IMR-90 (cell line): ENCODE measurements at regions not wholly inside any gene's neighbourhood (a gene's known extent, or its start where the extent isn't known, plus 50 kb on each side); places are given as distances from the start of the nearest gene placed in this dataset.
A peak's percentile ranks its signal among the peaks of the same experiment; 100 is the strongest.

Source experiments
- BHLHE40 ChIP-seq: fragments of 150-350 bp; IDR thresholded peaks from 2 replicates; pipeline ENCODE4 v1.6.1; 2016; ENCODE audit warnings: mild to moderate bottlenecking, low read depth, low read length
- CEBPB ChIP-seq: IDR thresholded peaks from 2 replicates; pipeline ENCODE4 v1.6.1; 2012; ENCODE audit warnings: low read depth, low read length, improper control_type of control experiment
- CHD1 ChIP-seq: IDR thresholded peaks from 2 replicates; pipeline ENCODE4 v1.6.1; 2012; ENCODE audit warnings: low read depth, low read length, improper control_type of control experiment
- FOS ChIP-seq: fragments of 150-350 bp; IDR thresholded peaks from 2 replicates; pipeline ENCODE4 v1.6.1; 2016; ENCODE audit warnings: low read depth, low read length
- MAZ ChIP-seq: IDR thresholded peaks from 2 replicates; pipeline ENCODE4 v1.6.1; 2012; ENCODE audit warnings: low read depth, mild to moderate bottlenecking, low read length, improper control_type of control experiment, moderate library complexity, borderline replicate concordance
- MXI1 ChIP-seq: IDR thresholded peaks from 2 replicates; pipeline ENCODE4 v1.6.1; 2012; ENCODE audit warnings: low read depth, mild to moderate bottlenecking, low read length, moderate library complexity, borderline replicate concordance
- POLR2A ChIP-seq: IDR thresholded peaks from 2 replicates; pipeline ENCODE4 v1.6.1; 2012; ENCODE audit warnings: mild to moderate bottlenecking, low read depth, low read length
- RAD21 ChIP-seq: IDR thresholded peaks from 2 replicates; pipeline ENCODE4 v1.6.1; 2012; ENCODE audit warnings: low read length, improper control_type of control experiment
- RCOR1 ChIP-seq: IDR thresholded peaks from 2 replicates; pipeline ENCODE4 v1.6.1; 2012; ENCODE audit warnings: mild to moderate bottlenecking, low read length, improper control_type of control experiment; ENCODE audit not compliant: insufficient replicate concordance
- TF ChIP-seq, protein P1 (sequence below): conservative IDR thresholded peaks from 2 replicates; pipeline ENCODE4 v1.5.1; 2012; ENCODE audit warnings: mild to moderate bottlenecking, low read depth, low read length, improper control_type of control experiment
- TF ChIP-seq, protein P2 (sequence below): fragments of 150-350 bp; IDR thresholded peaks from 2 replicates; pipeline ENCODE4 v1.6.1; 2017; ENCODE audit warnings: mild to moderate bottlenecking, antibody characterized with exemption, low read length, low read depth

DNA sequence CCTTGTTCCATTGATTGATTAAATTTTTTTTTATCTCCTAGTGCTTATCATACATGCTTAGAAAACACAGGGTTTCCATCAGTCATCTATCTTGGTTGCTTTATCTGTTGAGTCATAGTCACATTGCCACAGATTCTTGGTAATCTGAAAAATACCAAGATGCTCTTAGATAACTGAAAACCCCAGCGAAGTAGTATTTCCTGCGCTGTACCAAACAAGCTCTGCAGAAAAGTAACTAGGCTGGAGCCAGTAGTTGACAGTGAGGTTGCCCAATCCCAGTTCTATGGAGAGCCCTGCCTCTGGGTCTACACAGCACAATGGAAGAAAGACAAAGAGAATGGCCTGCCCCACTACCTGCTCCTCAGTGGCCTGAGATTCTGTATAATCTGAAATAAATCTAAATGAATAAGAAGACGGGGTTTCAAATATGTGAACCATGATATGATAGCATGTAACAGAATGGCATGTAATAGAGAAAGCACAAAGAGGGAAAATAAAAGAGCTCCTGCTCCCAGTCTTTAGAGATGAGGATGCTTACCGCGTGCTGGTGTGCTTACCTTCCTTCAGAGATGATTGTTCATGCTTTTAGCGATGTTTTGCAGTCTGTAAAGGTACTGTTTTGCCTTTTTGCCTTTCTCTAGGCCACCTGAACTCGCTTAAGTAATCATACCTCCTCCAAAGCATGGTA, 55.3 kb upstream of the RAPGEF2 start:
- TF ChIP-seq RAD21 = no peak
- TF ChIP-seq, protein P1, sequence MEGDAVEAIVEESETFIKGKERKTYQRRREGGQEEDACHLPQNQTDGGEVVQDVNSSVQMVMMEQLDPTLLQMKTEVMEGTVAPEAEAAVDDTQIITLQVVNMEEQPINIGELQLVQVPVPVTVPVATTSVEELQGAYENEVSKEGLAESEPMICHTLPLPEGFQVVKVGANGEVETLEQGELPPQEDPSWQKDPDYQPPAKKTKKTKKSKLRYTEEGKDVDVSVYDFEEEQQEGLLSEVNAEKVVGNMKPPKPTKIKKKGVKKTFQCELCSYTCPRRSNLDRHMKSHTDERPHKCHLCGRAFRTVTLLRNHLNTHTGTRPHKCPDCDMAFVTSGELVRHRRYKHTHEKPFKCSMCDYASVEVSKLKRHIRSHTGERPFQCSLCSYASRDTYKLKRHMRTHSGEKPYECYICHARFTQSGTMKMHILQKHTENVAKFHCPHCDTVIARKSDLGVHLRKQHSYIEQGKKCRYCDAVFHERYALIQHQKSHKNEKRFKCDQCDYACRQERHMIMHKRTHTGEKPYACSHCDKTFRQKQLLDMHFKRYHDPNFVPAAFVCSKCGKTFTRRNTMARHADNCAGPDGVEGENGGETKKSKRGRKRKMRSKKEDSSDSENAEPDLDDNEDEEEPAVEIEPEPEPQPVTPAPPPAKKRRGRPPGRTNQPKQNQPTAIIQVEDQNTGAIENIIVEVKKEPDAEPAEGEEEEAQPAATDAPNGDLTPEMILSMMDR = no peak
- no peak for TF ChIP-seq POLR2A
- TF ChIP-seq, protein P2, sequence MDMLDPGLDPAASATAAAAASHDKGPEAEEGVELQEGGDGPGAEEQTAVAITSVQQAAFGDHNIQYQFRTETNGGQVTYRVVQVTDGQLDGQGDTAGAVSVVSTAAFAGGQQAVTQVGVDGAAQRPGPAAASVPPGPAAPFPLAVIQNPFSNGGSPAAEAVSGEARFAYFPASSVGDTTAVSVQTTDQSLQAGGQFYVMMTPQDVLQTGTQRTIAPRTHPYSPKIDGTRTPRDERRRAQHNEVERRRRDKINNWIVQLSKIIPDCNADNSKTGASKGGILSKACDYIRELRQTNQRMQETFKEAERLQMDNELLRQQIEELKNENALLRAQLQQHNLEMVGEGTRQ = no peak
- TF ChIP-seq BHLHE40 = no peak
- TF ChIP-seq CHD1 = no peak
- peak; percentile 10; the same call in 1 of the 2 replicates for TF ChIP-seq FOS
- no peak for TF ChIP-seq RCOR1
- peak; percentile 52 for TF ChIP-seq CEBPB
- no peak for TF ChIP-seq MAZ
- TF ChIP-seq MXI1 = no peak
